ENCODE measurements at regions not wholly inside any gene's neighbourhood (a gene's known extent, or its start where the extent isn't known, plus 50 kb on each side); places are given as distances from the start of the nearest gene placed in this dataset.

- no peak for DNase-seq
Observed at GRCh38 chr5:155299386-155300005, 285.9 kb downstream of the KIF4B start.

GRCh38 chr5:155303120-155303519 lies 289.6 kb downstream of the KIF4B start:
- DNase-seq = peak; percentile 90 to 91

- DNase-seq = no peak
Observed at GRCh38 chr5:155307229-155307628, 293.7 kb downstream of the KIF4B start.

- no peak for DNase-seq
Observed at GRCh38 chr5:155308289-155308688, 294.7 kb downstream of the KIF4B start.

GRCh38 chr5:155309021-155309746 lies 295.6 kb downstream of the KIF4B start:
- DNase-seq = no peak

GRCh38 chr5:155311721-155312120 lies 298.2 kb downstream of the KIF4B start:
- DNase-seq = no peak

- DNase-seq = no peak
Observed at GRCh38 chr5:155313518-155313917, 300.0 kb downstream of the KIF4B start.

GRCh38 chr5:155316070-155316714 lies 302.6 kb downstream of the KIF4B start:
- DNase-seq = no peak

- DNase-seq = no peak
Observed at GRCh38 chr5:155332618-155333017, 319.1 kb downstream of the KIF4B start.

- no peak for DNase-seq
Observed at GRCh38 chr5:155342956-155343355, 329.4 kb downstream of the KIF4B start.

- peak; percentile 59 to 71 for DNase-seq
Observed at GRCh38 chr5:155343468-155343867, 329.9 kb downstream of the KIF4B start.

- DNase-seq = no peak
Observed at GRCh38 chr5:155353231-155353630, 339.7 kb downstream of the KIF4B start.

GRCh38 chr5:155366096-155366495 lies 352.5 kb downstream of the KIF4B start:
- DNase-seq = no peak

- no peak for DNase-seq
Observed at GRCh38 chr5:155367841-155368240, 354.3 kb downstream of the KIF4B start.

GRCh38 chr5:155368490-155368889 lies 354.9 kb downstream of the KIF4B start:
- no peak for DNase-seq

- no peak for DNase-seq
Observed at GRCh38 chr5:155380480-155380879, 366.9 kb downstream of the KIF4B start.

- no peak for DNase-seq
Observed at GRCh38 chr5:155381654-155382053, 368.1 kb downstream of the KIF4B start.

- no peak for DNase-seq
Observed at GRCh38 chr5:155389498-155389897, 375.9 kb downstream of the KIF4B start.

GRCh38 chr5:155394727-155395126 lies 381.2 kb downstream of the KIF4B start:
- no peak for DNase-seq

- no peak for DNase-seq
Observed at GRCh38 chr5:155402927-155403640, 389.5 kb downstream of the KIF4B start.

GRCh38 chr5:155406815-155407214 lies 393.3 kb downstream of the KIF4B start:
- no peak for DNase-seq

GRCh38 chr5:155408465-155408864 lies 394.9 kb downstream of the KIF4B start:
- DNase-seq = no peak

- no peak for DNase-seq
Observed at GRCh38 chr5:155416765-155417164, 403.2 kb downstream of the KIF4B start.

Data from AML-193 (cell line).